ENCODE measurements at regions not wholly inside any gene's neighbourhood (a gene's known extent, or its start where the extent isn't known, plus 50 kb on each side); places are given as distances from the start of the nearest gene placed in this dataset.

DNA sequence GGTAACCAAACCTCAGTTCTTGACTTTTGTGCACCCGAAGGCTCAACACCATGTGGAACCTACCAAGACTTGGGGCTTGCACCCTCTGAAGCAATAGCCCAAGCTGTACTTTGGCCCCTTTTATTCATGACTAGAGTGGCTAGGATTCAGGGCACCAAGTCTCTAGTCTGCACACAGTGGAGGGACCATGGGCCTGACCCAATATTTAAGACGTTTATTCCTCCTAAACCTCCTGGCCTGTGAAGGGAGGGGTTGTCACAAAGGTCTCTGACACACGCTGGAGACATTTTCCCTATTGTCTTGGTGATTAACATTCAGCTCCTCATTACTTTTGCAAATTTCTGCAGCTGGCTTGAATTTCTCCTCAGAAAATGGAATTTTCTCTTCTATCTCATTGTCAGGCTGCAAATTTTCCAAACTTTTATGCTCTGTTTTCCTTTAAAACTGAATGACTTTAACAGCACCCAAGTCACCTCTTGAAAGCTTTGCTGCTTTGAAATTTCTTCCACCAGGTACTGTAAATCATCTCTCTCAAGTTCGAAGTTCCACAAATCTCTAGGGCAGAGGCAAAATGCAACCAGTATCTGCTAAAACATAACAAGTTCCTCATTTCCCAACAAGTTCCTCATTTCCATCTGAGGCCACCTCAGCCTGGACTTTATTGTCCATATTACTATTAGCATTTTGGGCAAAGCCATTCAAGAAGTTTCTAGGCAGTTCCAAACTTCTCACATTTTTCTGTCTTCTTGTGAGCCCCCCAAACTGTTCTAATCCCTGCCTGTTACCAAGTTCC is 481.4 kb upstream of the BTBD3 start:
- no peak for DNase-seq

DNA sequence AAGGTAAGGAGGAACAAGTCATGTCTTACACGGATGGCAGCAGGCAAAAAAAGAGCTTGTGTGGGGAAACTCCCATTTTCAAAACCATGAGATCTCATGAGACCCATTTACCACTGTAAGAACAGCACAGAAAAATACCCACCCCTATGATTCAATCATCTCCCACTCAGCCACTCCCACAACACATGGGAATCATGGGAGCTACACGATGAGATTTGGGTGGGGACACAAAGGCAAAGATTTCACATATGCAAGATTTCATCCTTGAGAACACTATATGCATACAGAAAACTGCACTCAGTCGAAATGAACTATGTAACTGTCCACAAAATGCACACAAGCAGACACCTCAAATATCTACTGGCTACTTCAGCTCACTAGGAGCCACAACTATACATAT is 480.6 kb upstream of the BTBD3 start:
- DNase-seq = no peak

DNA sequence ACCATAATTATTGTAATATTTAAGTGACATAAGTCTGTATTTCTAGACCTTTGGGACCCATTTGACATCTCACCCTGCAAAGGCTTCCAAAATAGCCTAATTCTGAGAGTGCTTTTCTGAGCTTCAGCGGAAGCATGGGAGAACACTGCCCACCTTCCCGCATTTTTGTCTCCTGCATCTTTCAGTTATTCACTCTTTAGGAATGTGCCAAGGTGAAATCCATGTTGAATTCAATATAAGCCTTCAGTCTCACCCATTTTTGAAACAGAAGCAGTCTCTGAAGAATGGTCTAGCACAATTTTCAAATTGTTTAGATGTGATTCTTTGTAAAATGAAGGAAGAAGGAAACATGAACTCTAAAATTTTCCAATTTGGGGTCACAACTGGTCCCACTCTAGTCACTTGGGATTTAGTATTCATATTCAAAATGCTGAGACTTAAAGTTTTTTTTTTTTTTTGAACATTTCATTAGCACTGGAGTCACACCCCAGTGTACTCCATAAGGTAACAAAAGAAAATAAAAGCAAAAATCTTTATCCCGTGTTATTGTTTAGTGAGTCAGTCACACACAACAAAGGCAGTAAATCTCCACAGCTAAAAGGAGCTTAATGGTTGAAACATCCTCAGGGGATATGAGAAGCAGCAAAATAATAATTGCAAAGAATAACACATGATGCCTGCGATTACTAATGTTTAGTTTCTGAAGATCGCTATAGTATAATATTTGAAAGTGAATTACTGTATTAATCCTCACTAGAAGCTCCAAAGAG is 479.9 kb upstream of the BTBD3 start:
- no peak for DNase-seq

- no peak for DNase-seq
Observed at GRCh38 chr20:11438412-11438811, 479.3 kb upstream of the BTBD3 start.

- DNase-seq = no peak
Observed at GRCh38 chr20:11443382-11444119, 474.1 kb upstream of the BTBD3 start.

DNA sequence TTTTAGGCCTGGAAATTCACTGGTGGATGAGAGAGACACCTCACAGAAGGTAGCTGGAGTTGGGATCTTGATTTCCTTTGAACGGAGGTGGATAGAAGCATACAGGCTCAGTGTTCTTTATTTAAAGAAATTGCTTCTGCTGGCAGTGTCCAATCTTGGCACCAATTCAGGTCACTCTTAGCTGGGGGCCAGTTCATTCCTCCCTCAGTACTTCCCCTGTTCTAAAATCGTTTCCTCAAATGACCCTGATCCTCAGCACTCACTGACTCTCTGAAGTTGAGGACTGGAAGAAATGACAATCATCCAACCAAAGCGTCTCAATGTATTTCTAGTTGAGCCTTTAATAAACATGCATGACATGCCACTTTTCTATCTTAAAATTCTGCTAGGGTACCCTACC is 472.5 kb upstream of the BTBD3 start:
- no peak for DNase-seq

DNA sequence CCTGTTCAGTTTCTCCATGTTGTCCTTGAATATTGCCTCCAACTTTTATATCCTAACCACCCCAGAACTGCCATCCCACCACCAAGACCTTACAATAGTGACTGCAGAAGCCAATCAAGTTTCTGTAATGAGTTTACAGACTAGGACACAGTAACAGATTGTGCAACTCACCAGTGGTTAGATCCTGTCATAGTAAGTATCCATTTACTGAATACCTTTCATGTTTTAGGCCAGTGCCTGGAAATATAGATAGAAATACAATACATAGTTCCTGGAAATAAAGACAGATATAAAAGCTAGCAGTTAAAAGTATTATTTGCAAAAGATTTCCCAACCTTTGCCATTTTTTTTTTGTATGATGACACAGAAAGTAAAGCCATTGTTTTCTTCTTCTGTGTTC is 471.8 kb upstream of the BTBD3 start:
- DNase-seq = no peak

- DNase-seq = peak; percentile 76
Observed at GRCh38 chr20:11447371-11448100, 470.2 kb upstream of the BTBD3 start.

DNA sequence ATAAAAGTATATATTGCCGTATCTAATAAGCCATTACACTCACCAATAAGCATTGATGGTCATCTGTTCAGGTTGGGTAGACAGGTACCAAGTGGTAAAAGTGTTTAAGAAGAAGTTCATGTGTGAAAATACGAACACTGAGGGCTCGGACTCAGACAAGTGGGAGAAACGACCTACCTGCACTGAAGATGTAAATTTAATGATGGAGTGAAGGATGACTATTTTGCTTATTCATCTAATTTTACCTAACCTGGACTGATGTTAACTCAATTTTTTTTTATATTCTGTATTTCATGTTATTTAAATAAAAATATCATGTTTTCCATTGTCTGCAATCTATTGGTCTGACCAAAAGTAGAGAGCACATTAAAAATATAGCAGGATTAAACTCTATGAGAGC is 469.1 kb upstream of the BTBD3 start:
- no peak for DNase-seq

GRCh38 chr20:11451793-11452291 is 465.9 kb upstream of the BTBD3 start:
- no peak for DNase-seq

DNA sequence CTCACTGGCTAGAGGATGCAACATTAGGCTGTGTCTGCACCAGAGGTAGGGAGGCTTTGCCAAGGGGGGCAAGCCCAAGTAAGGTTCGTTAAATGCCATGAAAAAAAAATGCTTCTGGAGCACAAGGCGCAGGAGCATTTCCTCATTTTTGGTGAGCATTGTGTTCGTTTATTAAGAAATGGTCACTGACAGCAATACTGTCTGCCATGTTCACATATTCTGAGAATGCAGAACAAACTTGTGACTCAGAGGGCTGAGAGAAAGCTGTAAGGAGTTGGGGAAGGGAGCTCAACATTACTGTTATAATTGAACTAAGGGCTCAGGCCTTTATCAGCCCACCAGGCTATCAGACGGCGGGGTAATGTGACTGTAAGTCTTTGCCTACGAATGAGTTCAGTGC is 465.4 kb upstream of the BTBD3 start:
- DNase-seq = no peak

GRCh38 chr20:11453430-11453829 is 464.3 kb upstream of the BTBD3 start:
- DNase-seq = peak; percentile 54

DNA sequence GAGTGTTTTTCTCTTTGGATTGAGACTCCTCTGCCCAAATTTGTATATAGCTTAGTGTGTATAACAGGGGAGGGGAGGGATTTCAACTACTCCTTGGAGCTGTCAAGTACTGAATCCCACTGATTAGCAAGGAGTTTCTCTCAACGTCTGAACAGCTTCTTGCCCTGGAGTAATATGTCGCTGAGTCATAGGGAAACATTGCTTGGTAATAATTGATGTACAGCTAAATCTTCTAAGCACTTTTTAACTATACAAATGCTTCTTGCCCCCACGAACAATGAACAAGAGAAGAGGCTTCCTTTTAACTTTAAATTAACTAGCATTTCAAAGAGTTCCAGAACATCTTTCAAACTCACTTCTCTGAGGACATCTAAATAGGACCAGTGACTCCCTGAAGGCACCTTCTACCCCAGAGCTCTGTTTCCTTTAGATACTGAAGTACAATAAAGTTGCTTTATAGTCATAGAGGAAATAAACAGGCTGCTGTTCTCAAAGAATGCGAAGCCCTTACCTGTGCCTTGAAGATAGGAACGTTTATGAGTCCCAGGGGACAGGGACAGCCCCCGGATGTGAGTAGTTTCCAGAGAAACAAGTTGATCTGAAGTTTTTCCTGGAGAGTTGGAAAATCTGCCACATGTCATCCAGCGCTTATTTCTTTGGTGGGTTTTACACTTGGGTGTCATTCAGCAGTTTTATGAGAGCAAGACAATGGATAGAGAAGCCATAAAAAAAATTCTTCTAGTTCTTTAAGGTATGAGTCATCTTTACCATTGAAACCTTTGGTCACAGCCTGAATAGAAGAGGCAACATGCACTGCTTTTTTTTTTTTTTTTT is 462.5 kb upstream of the BTBD3 start:
- DNase-seq = peak; percentile 93

- no peak for DNase-seq
Observed at GRCh38 chr20:11457488-11457887, 460.2 kb upstream of the BTBD3 start.

GRCh38 chr20:11459090-11459890 is 458.4 kb upstream of the BTBD3 start:
- DNase-seq = no peak

DNA sequence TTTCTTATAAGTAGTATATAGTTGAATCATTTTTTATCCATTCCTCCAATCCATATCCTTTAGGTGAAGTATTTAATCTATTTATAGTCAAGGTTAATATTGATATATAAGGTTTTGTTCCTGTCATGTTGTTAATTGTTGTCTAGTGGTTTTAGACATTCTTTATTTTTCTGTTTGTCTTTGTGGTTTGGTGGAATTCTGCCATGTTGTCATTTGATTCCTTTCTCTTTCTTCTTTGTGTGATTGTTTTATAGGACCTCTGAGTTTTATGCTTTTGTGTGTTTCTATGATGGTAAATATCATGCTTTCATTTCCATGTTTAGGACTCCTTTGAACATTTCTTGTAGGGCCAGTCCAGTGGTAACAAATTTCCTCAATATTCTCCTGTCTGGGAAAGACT is 450.3 kb upstream of the BTBD3 start:
- no peak for DNase-seq

- no peak for DNase-seq
Observed at GRCh38 chr20:11468880-11469279, 448.8 kb upstream of the BTBD3 start.

DNA sequence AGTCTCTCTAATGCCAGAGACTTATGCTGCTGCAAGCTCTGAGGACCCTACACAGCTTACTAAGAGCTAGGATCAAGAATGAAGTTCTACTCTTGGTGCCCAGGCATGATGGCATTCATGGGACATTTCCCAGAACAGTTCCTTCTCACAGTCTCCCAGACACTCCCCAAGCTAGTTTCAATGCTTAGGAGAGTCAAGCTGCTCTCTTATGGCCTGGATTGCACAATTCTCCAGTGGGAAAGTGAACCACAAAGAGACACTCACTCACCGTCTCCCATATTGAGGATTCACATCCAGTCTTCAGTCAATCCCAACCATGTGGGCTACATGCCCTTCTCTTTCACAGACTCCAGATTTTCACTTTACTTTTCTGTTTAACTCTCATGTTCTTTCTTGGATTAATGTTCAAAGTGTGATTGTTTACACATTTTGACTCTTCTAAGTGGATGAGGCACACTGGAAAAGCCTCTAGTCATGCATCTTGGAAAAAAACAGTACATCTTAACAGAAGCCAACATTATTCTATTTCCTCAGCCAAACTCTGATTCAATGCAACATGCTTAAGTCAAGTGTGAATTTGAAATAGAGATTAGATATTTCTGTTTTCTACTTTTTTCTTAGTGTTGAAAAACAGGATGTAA is 447.8 kb upstream of the BTBD3 start:
- DNase-seq = no peak

- no peak for DNase-seq
Observed at GRCh38 chr20:11473983-11474382, 443.7 kb upstream of the BTBD3 start.

GRCh38 chr20:11483697-11484096 is 434.0 kb upstream of the BTBD3 start:
- DNase-seq = no peak

Measured in dermis blood vessel endothelial cell (primary cell).